DOHH2 (cell line): ENCODE measurements at regions not wholly inside any gene's neighbourhood (a gene's known extent, or its start where the extent isn't known, plus 50 kb on each side); places are given as distances from the start of the nearest gene placed in this dataset.

Experiments used
- EZH2phosphoT487 ChIP-seq: fragments of 200-600 bp; sonication (generic); IDR thresholded peaks from 2 replicates; pipeline ENCODE4 v1.6.1; 2017; ENCODE audit warnings: borderline replicate concordance, mild to moderate bottlenecking, antibody characterized with exemption, low read length, moderate library complexity, mixed read lengths
- TF ChIP-seq, protein P1 (sequence below): fragments of 200-600 bp; sonication (generic); IDR thresholded peaks from one replicate; pipeline ENCODE4 v1.5.1; 2014; ENCODE audit warnings: antibody characterized with exemption, mild to moderate bottlenecking, low read depth, low read length; ENCODE audit not compliant: poor library complexity, severe bottlenecking

DNA sequence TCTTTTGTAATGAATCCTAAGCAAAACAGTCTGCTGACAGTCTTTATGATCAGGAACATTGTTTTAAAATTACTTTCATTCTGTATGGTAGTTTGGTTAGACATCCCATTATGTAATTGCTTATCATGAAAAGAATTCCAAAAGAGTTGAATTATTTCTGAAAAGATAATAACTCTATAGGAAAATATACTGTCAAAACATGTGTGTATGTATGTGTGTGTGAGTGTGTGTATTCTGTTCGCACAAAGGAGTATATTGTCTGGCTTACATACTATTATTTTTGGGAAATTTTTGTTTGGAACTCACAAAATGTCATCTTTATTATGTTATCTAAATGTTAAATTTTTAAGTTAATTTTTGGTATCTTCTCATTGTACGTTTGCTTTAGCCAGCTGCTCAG, 1075.9 kb downstream of the ZPLD1 start:
- no peak for TF ChIP-seq EZH2phosphoT487
- TF ChIP-seq, protein P1, sequence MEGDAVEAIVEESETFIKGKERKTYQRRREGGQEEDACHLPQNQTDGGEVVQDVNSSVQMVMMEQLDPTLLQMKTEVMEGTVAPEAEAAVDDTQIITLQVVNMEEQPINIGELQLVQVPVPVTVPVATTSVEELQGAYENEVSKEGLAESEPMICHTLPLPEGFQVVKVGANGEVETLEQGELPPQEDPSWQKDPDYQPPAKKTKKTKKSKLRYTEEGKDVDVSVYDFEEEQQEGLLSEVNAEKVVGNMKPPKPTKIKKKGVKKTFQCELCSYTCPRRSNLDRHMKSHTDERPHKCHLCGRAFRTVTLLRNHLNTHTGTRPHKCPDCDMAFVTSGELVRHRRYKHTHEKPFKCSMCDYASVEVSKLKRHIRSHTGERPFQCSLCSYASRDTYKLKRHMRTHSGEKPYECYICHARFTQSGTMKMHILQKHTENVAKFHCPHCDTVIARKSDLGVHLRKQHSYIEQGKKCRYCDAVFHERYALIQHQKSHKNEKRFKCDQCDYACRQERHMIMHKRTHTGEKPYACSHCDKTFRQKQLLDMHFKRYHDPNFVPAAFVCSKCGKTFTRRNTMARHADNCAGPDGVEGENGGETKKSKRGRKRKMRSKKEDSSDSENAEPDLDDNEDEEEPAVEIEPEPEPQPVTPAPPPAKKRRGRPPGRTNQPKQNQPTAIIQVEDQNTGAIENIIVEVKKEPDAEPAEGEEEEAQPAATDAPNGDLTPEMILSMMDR: no peak
